Activated naive CD4-positive, alpha-beta T cell treated with anti-CD3 and anti-CD28 coated beads, Interleukin-2, amount 10 ng/mL, durations not matched to agents 7 days and 5 days (primary cell): ENCODE measurements at regions not wholly inside any gene's neighbourhood (a gene's known extent, or its start where the extent isn't known, plus 50 kb on each side); places are given as distances from the start of the nearest gene placed in this dataset.

Experiments
- CTCF ChIA-PET: fragments of 350-600 bp; sonication (Branson Sonifier 250); formaldehyde crosslinking; loops from one replicate; lab custom pipeline; 2021; ENCODE audit warnings: antibody characterized with exemption; lab: Charles Lee
- DNase-seq: peaks from one replicate; pipeline ENCODE4 v3.0.0-alpha.2; 2020
- H3K27ac Mint-ChIP-seq: one replicate; pipeline ENCODE4 v1.8.0; 2021; ENCODE audit warnings: mild to moderate bottlenecking, moderate library complexity, mixed read lengths
- H3K27me3 Mint-ChIP-seq: one replicate; pipeline ENCODE4 v1.8.0; 2021; ENCODE audit warnings: mild to moderate bottlenecking, mixed read lengths
- H3K36me3 Mint-ChIP-seq: one replicate; pipeline ENCODE4 v1.8.0; 2021; ENCODE audit warnings: mixed read lengths
- H3K4me1 Mint-ChIP-seq: one replicate; pipeline ENCODE4 v1.8.0; 2021; ENCODE audit warnings: mixed read lengths
- H3K4me3 Mint-ChIP-seq: one replicate; pipeline ENCODE4 v1.8.0; 2021; ENCODE audit warnings: mild to moderate bottlenecking, moderate library complexity, mixed read lengths
- H3K9me3 Mint-ChIP-seq: one replicate; pipeline ENCODE4 v1.8.0; 2021; ENCODE audit warnings: mixed read lengths

GRCh38 chr5:164951570-164951969 is 1446.2 kb downstream of the MAT2B start:
- no peaks in the 10 kb centered on the region for H3K27me3 Mint-ChIP-seq
- peaks cover 5% of the 10 kb centered on the region for H3K9me3 Mint-ChIP-seq
- H3K36me3 Mint-ChIP-seq, result no peaks in the 10 kb centered on the region
- CTCF ChIA-PET, result no interaction called here
- no peak overlapping the region for H3K27ac Mint-ChIP-seq
- no peak for DNase-seq
- no peak overlapping the region for H3K4me3 Mint-ChIP-seq
- H3K4me1 Mint-ChIP-seq, result no peaks in the 10 kb centered on the region

- H3K4me3 Mint-ChIP-seq, result no peak overlapping the region
- H3K27ac Mint-ChIP-seq, result no peak overlapping the region
- no peaks in the 10 kb centered on the region for H3K4me1 Mint-ChIP-seq
- H3K27me3 Mint-ChIP-seq, result no peaks in the 10 kb centered on the region
- CTCF ChIA-PET, result no interaction called here
- no peaks in the 10 kb centered on the region for H3K36me3 Mint-ChIP-seq
- DNase-seq, result no peak
- peaks cover 3% of the 10 kb centered on the region for H3K9me3 Mint-ChIP-seq
Measured at GRCh38 chr5:164958688-164959087, 1453.3 kb downstream of the MAT2B start.

DNA sequence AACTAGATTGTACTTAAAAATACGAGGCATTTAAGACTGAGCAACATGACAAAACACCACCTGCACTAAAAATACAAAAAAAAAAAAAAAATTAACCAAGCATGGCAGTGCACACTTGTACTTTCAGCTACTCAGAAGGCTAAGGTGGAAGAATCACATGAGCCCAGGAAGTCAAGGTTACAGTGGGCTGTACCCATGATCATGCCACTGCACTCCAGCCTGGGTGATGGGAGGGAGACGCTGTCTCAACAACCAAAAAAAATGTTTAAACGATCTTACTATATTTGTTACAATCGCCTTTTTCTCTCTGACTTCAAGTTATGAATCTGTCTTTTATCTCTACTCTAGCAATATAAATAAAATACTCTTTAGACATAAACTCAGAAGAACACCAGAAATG is 1454.3 kb downstream of the MAT2B start:
- DNase-seq, result no peak
- Mint-ChIP-seq H3K36me3 (no peaks in the 10 kb centered on the region), H3K27ac (no peak overlapping the region), H3K4me1 (no peaks in the 10 kb centered on the region), H3K27me3 (no peaks in the 10 kb centered on the region), H3K9me3 (peaks cover 3% of the 10 kb centered on the region), H3K4me3 (no peak overlapping the region)
- CTCF ChIA-PET, result no interaction called here

DNA sequence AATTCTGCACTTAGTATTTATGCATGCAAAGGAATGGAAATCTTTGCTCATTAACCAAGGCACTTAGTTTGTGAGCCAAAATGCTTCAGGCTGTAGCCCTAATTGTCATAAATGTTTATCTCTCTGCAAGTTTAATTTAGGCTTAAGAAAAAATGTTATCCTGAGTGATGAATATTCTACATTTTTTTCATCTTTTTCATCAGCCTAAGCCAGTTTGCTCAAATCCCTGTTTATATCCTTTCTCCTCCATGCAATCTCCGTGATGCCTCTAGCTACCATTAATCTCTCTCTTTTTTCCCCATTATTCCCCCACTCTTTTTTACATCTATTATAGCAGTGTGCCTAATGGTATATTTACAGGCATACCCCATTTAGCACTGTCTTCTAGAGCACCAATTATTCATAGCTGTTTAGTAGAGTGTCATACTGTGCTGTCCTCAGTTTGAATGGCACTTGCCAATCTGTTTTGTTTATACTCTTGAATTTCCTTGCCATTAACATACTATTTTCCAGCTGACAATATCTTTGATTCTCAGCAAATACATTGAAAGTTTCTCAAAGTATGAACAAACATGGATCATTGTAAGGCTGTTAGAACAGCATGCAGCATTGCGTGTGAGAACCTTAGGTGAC is 1457.0 kb downstream of the MAT2B start:
- Mint-ChIP-seq H3K4me1 (no peaks in the 10 kb centered on the region), H3K27me3 (no peaks in the 10 kb centered on the region), H3K9me3 (peaks cover under 1% of the 10 kb centered on the region), H3K36me3 (no peaks in the 10 kb centered on the region), H3K27ac (no peak overlapping the region), H3K4me3 (no peak overlapping the region)
- no peak for DNase-seq
- CTCF ChIA-PET, result no interaction called here

GRCh38 chr5:164966611-164967010 is 1461.2 kb downstream of the MAT2B start:
- Mint-ChIP-seq H3K36me3 (no peaks in the 10 kb centered on the region), H3K4me1 (no peaks in the 10 kb centered on the region), H3K27ac (no peak overlapping the region), H3K9me3 (no peaks in the 10 kb centered on the region), H3K4me3 (no peak overlapping the region), H3K27me3 (no peaks in the 10 kb centered on the region)
- no peak for DNase-seq
- CTCF ChIA-PET, result no interaction called here

DNA sequence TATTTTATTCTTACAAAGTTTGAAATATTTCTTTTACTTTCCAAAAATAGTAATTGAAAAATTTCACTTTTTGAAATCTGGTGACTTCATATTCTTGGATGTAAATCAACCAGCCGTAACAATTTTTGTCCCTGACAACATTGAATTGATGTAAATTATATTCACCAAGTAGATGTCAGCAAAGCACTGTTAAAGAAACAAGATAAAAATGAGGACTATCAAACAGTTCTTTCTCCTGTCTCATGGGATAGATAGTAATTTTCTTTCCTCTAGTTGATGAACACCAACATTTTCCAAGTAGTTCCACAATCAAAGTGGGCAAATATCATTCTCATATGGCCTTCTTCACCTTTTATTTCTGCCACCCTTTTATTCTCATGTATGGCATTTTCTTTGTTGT is 1461.9 kb downstream of the MAT2B start:
- Mint-ChIP-seq H3K27me3 (no peaks in the 10 kb centered on the region), H3K4me3 (no peak overlapping the region), H3K4me1 (no peaks in the 10 kb centered on the region), H3K36me3 (no peaks in the 10 kb centered on the region), H3K27ac (no peak overlapping the region), H3K9me3 (no peaks in the 10 kb centered on the region)
- CTCF ChIA-PET, result no interaction called here
- DNase-seq, result no peak

- Mint-ChIP-seq H3K27me3 (no peaks in the 10 kb centered on the region), H3K27ac (no peak overlapping the region), H3K36me3 (no peaks in the 10 kb centered on the region), H3K4me1 (no peaks in the 10 kb centered on the region), H3K4me3 (no peak overlapping the region), H3K9me3 (peaks cover 19% of the 10 kb centered on the region)
- DNase-seq, result no peak
- CTCF ChIA-PET, result no interaction called here
Measured at GRCh38 chr5:164972973-164973372, 1467.6 kb downstream of the MAT2B start.

- no peaks in the 10 kb centered on the region for H3K4me1 Mint-ChIP-seq
- no peaks in the 10 kb centered on the region for H3K36me3 Mint-ChIP-seq
- CTCF ChIA-PET, result no interaction called here
- no peak overlapping the region for H3K27ac Mint-ChIP-seq
- no peak for DNase-seq
- no peaks in the 10 kb centered on the region for H3K27me3 Mint-ChIP-seq
- H3K9me3 Mint-ChIP-seq, result peaks cover 25% of the 10 kb centered on the region
- H3K4me3 Mint-ChIP-seq, result no peak overlapping the region
Measured at GRCh38 chr5:164975986-164976385, 1470.6 kb downstream of the MAT2B start.

DNA sequence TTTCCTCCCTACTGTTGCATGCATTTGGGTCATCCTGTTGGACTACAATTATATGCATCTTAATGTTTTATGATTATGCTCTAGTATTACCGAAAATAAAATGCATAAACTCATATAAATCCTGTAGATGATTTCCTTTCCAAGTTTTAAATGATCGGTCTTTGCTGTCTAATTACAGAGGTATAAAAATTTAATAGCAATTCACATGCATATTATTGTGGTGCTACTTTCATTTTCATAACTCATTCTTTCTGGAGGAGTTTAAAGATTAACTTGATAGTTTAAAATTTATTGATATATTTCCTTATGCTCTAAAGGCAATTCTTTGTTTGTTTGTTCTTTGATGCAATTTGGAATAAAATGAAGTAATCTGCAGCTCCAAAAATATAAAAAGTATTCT is 1475.1 kb downstream of the MAT2B start:
- CTCF ChIA-PET, result no interaction called here
- Mint-ChIP-seq H3K27me3 (no peaks in the 10 kb centered on the region), H3K36me3 (no peaks in the 10 kb centered on the region), H3K9me3 (peaks cover 23% of the 10 kb centered on the region), H3K27ac (no peak overlapping the region), H3K4me3 (no peak overlapping the region), H3K4me1 (no peaks in the 10 kb centered on the region)
- DNase-seq, result no peak

DNA sequence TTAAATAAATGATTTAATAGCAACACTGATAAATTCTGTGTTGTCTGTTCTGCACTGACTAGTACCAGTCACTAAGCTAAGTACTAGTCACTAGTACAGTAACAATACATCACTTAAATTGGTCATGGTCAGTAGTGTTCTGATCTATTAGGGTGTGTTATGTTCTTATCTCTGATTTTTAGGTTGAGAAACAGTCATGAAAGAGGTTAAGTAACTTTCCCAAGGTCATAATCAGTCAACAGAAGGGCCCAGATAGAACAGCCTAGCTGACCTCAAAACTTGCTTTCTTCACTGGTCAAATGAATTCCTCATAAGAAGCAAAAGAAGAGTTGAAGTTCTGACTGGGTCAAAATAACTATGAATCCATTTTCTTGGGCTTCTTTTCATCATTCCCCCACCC is 1492.7 kb downstream of the MAT2B start:
- H3K27me3 Mint-ChIP-seq, result no peaks in the 10 kb centered on the region
- CTCF ChIA-PET, result no interaction called here
- no peak for DNase-seq
- no peaks in the 10 kb centered on the region for H3K4me1 Mint-ChIP-seq
- no peaks in the 10 kb centered on the region for H3K36me3 Mint-ChIP-seq
- H3K27ac Mint-ChIP-seq, result no peak overlapping the region
- H3K4me3 Mint-ChIP-seq, result no peak overlapping the region
- H3K9me3 Mint-ChIP-seq, result peaks cover 17% of the 10 kb centered on the region

DNA sequence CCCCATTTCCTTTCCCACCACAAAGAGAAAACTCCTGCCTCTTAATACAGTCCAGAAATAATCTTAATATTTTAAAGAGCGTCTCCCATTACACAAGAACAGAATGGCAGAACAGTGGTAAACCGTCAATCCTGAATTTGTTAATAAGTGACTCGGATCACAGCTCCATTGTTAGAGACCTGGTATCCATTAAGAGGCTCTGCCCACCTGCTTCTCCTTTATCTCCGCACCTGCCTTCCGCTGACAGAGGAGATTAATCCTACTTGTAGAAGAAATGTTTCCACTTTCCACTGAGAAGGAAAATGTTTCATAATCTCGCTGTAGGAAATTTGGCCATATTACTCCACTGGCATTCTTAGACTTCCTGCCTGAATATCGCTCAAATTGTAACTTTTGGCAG is 1493.2 kb downstream of the MAT2B start:
- Mint-ChIP-seq H3K4me3 (no peak overlapping the region), H3K9me3 (peaks cover 13% of the 10 kb centered on the region), H3K27me3 (no peaks in the 10 kb centered on the region), H3K4me1 (no peaks in the 10 kb centered on the region), H3K36me3 (no peaks in the 10 kb centered on the region), H3K27ac (no peak overlapping the region)
- no peak for DNase-seq
- CTCF ChIA-PET, result no interaction called here

GRCh38 chr5:165000479-165001190 is 1495.2 kb downstream of the MAT2B start:
- Mint-ChIP-seq H3K27ac (no peak overlapping the region), H3K9me3 (peaks cover 5% of the 10 kb centered on the region), H3K36me3 (no peaks in the 10 kb centered on the region), H3K27me3 (no peaks in the 10 kb centered on the region), H3K4me3 (no peak overlapping the region), H3K4me1 (no peaks in the 10 kb centered on the region)
- CTCF ChIA-PET, result no interaction called here
- DNase-seq, result no peak

- H3K4me3 Mint-ChIP-seq, result no peak overlapping the region
- CTCF ChIA-PET, result no interaction called here
- no peaks in the 10 kb centered on the region for H3K4me1 Mint-ChIP-seq
- peaks cover 2% of the 10 kb centered on the region for H3K9me3 Mint-ChIP-seq
- no peak overlapping the region for H3K27ac Mint-ChIP-seq
- no peak for DNase-seq
- H3K36me3 Mint-ChIP-seq, result no peaks in the 10 kb centered on the region
- H3K27me3 Mint-ChIP-seq, result no peaks in the 10 kb centered on the region
Measured at GRCh38 chr5:165003283-165003682, 1497.9 kb downstream of the MAT2B start.

GRCh38 chr5:165004175-165004574 is 1498.8 kb downstream of the MAT2B start:
- no peaks in the 10 kb centered on the region for H3K27me3 Mint-ChIP-seq
- CTCF ChIA-PET, result no interaction called here
- H3K4me1 Mint-ChIP-seq, result no peaks in the 10 kb centered on the region
- H3K4me3 Mint-ChIP-seq, result no peak overlapping the region
- no peaks in the 10 kb centered on the region for H3K36me3 Mint-ChIP-seq
- H3K9me3 Mint-ChIP-seq, result peaks cover 3% of the 10 kb centered on the region
- DNase-seq, result no peak
- no peak overlapping the region for H3K27ac Mint-ChIP-seq

DNA sequence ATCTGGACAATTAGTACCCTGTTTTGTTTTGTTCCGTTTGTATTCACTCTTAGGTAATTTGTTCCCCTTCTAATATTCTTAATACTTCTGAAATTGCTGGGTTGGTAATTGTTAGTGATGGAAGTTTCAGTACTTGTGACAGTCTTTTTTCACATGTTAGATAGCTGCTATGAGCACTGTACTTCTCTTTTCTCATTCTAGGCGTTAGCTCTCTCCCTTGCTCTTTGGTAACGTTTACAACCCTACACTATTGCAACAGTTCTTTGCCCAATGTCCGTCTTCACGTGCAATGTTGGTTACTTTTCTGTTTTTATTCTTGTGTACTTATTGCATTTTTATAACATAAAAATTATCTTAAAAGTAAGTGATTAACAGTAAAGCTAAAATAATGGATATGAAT is 1509.0 kb downstream of the MAT2B start:
- no peaks in the 10 kb centered on the region for H3K4me1 Mint-ChIP-seq
- no peaks in the 10 kb centered on the region for H3K27me3 Mint-ChIP-seq
- CTCF ChIA-PET, result no interaction called here
- H3K27ac Mint-ChIP-seq, result no peak overlapping the region
- no peak for DNase-seq
- no peak overlapping the region for H3K4me3 Mint-ChIP-seq
- peaks cover 11% of the 10 kb centered on the region for H3K9me3 Mint-ChIP-seq
- no peaks in the 10 kb centered on the region for H3K36me3 Mint-ChIP-seq
